GM23338 (cell line): ENCODE measurements at regions not wholly inside any gene's neighbourhood (a gene's known extent, or its start where the extent isn't known, plus 50 kb on each side); places are given as distances from the start of the nearest gene placed in this dataset.

Experiments
- ATAC-seq: fragments of 200-7000 bp; cut with Tn5 transposase; 3 replicates; pipeline ENCODE4 v1.9.1; 2020
- DNase-seq: peaks from one replicate; pipeline ENCODE4 v3.0.0-alpha.2; 2015; ENCODE audit warnings: low spot score
- H2AFZ ChIP-seq: fragments of 200-600 bp; sonication (generic); 2 replicates; pipeline ENCODE4 v1.8.0; 2016; ENCODE audit warnings: antibody characterized with exemption, mild to moderate bottlenecking, moderate library complexity
- H3F3A ChIP-seq: fragments of 200-600 bp; sonication (generic); replicated peaks from 2 replicates; pipeline ENCODE4 v1.8.0; 2017; ENCODE audit warnings: antibody characterized with exemption, mixed run types, low read depth
- H3K27ac ChIP-seq: fragments of 200-600 bp; sonication (generic); 2 replicates; pipeline ENCODE4 v1.6.1; 2016; ENCODE audit warnings: low read depth
- H3K27me3 ChIP-seq: fragments of 200-600 bp; sonication (generic); 2 replicates; pipeline ENCODE4 v1.8.0; 2016; ENCODE audit warnings: mild to moderate bottlenecking, mixed run types, moderate library complexity; ENCODE audit not compliant: insufficient read depth
- H3K36me3 ChIP-seq: fragments of 200-600 bp; sonication (generic); 2 replicates; pipeline ENCODE4 v1.8.0; 2016; ENCODE audit warnings: mild to moderate bottlenecking; ENCODE audit not compliant: insufficient read depth
- H3K4me1 ChIP-seq: fragments of 200-600 bp; sonication (generic); 2 replicates; pipeline ENCODE4 v1.8.0; 2016; ENCODE audit warnings: mild to moderate bottlenecking, moderate library complexity; ENCODE audit not compliant: insufficient read depth
- H3K4me2 ChIP-seq: fragments of 200-600 bp; sonication (generic); 2 replicates; pipeline ENCODE4 v1.7.1; 2017; ENCODE audit warnings: mixed run types
- H3K4me3 ChIP-seq: fragments of 200-600 bp; sonication (generic); 2 replicates; pipeline ENCODE4 v1.6.1; 2016; ENCODE audit warnings: mixed run types
- H3K79me2 ChIP-seq: fragments of 200-600 bp; sonication (generic); replicated peaks from 2 replicates; pipeline ENCODE4 v1.8.0; 2017; ENCODE audit warnings: mild to moderate bottlenecking; ENCODE audit not compliant: insufficient read depth
- H3K9me2 ChIP-seq: fragments of 200-600 bp; sonication (generic); 2 replicates; pipeline ENCODE4 v1.8.0; 2017; ENCODE audit not compliant: insufficient read depth
- H4K20me1 ChIP-seq: fragments of 200-600 bp; sonication (generic); replicated peaks from 2 replicates; pipeline ENCODE4 v1.8.0; 2017; ENCODE audit warnings: mild to moderate bottlenecking; ENCODE audit not compliant: insufficient read depth
- H3K27ac Mint-ChIP-seq: 2 replicates; pipeline ENCODE4 v1.8.0; 2020; ENCODE audit warnings: inconsistent platforms, mild to moderate bottlenecking, moderate library complexity, mixed read lengths
- H3K27me3 Mint-ChIP-seq: 3 replicates; pipeline ENCODE4 v1.8.0; 2022; ENCODE audit warnings: low read depth, mild to moderate bottlenecking, moderate library complexity, mixed read lengths, inconsistent platforms; ENCODE audit not compliant: insufficient read depth, poor library complexity
- H3K36me3 Mint-ChIP-seq: 3 replicates; pipeline ENCODE4 v1.8.0; 2021; ENCODE audit warnings: low read depth, mild to moderate bottlenecking, inconsistent platforms, moderate library complexity, mixed read lengths
- H3K4me1 Mint-ChIP-seq: 3 replicates; pipeline ENCODE4 v1.8.0; 2020; ENCODE audit warnings: mild to moderate bottlenecking, inconsistent platforms, mixed read lengths
- H3K4me3 Mint-ChIP-seq: 3 replicates; pipeline ENCODE4 v1.8.0; 2021; ENCODE audit warnings: moderate library complexity, mild to moderate bottlenecking, inconsistent platforms, mixed read lengths
- H3K9me3 Mint-ChIP-seq: 3 replicates; pipeline ENCODE4 v1.8.0; 2020; ENCODE audit warnings: moderate library complexity, mild to moderate bottlenecking, inconsistent platforms, mixed read lengths
- CREB1 ChIP-seq: fragments of 250-450 bp; sonication (Bioruptor Pico); IDR thresholded peaks from 2 replicates; pipeline ENCODE4 v1.5.0; 2020; ENCODE audit warnings: low read depth, mild to moderate bottlenecking, moderate library complexity
- ETS1 ChIP-seq: IDR thresholded peaks from 2 replicates; pipeline ENCODE4 v1.6.1; 2016; ENCODE audit warnings: antibody characterized with exemption
- EZH2 ChIP-seq: fragments of 200-600 bp; sonication (generic); IDR thresholded peaks from one replicate; pipeline ENCODE4 v1.8.0; 2017; ENCODE audit warnings: antibody characterized with exemption, mild to moderate bottlenecking, low read depth; ENCODE audit not compliant: unreplicated experiment
- EZH2phosphoT487 ChIP-seq: fragments of 200-600 bp; sonication (generic); IDR thresholded peaks from one replicate; pipeline ENCODE4 v1.8.1; 2018; ENCODE audit warnings: antibody characterized with exemption; ENCODE audit not compliant: unreplicated experiment
- JUNB ChIP-seq: IDR thresholded peaks from one replicate; pipeline ENCODE4 v1.6.1; 2016; ENCODE audit warnings: antibody characterized with exemption; ENCODE audit not compliant: unreplicated experiment
- NANOG ChIP-seq: IDR thresholded peaks from 2 replicates; pipeline ENCODE4 v1.6.1; 2016; ENCODE audit warnings: antibody characterized with exemption, borderline replicate concordance
- POLR2AphosphoS5 ChIP-seq: IDR thresholded peaks from 2 replicates; pipeline ENCODE4 v1.6.1; 2016; ENCODE audit warnings: antibody characterized with exemption, low read depth
- REST ChIP-seq: IDR thresholded peaks from one replicate; pipeline ENCODE4 v1.6.1; 2018; ENCODE audit warnings: antibody characterized with exemption; ENCODE audit not compliant: unreplicated experiment
- STAT1 ChIP-seq: IDR thresholded peaks from one replicate; pipeline ENCODE4 v1.6.1; 2016; ENCODE audit warnings: antibody characterized with exemption; ENCODE audit not compliant: unreplicated experiment
- ZNF114 ChIP-seq: fragments of 250-450 bp; sonication (Bioruptor Pico); IDR thresholded peaks from 2 replicates; pipeline ENCODE4 v1.5.0; 2020; ENCODE audit warnings: mild to moderate bottlenecking, moderate library complexity
- ZNF331 ChIP-seq: fragments of 250-450 bp; sonication (Bioruptor Pico); IDR thresholded peaks from 2 replicates; pipeline ENCODE4 v1.5.0; 2020; ENCODE audit warnings: low read depth, mild to moderate bottlenecking, moderate library complexity
- ZNF462 ChIP-seq: fragments of 250-450 bp; sonication (Bioruptor Pico); IDR thresholded peaks from 2 replicates; pipeline ENCODE4 v1.5.0; 2020; ENCODE audit warnings: mild to moderate bottlenecking, moderate library complexity

- TF ChIP-seq REST (no peak), ZNF331 (CRISPR knock-in tag) (no peak)
These were observed 69.3 kb upstream of the HMGB1 start (continued) for GRCh38 chr13:30535046-30535445.

- peaks cover 2% of the 10 kb centered on the region for H3K27me3 Mint-ChIP-seq
- DNase-seq (no peak), ATAC-seq (no peak)
- no peak overlapping the region for H2AFZ ChIP-seq
- H3K36me3 ChIP-seq = no peaks in the 10 kb centered on the region
- H3K4me1 Mint-ChIP-seq = peaks cover 4% of the 10 kb centered on the region; the same call in 1 of the 3 replicates
- H3K9me2 ChIP-seq = no peaks in the 10 kb centered on the region
- H3K27ac ChIP-seq = no peak overlapping the region
- H3K9me3 Mint-ChIP-seq = no peaks in the 10 kb centered on the region; the same call in 2 of the 3 replicates
- H3K4me3 Mint-ChIP-seq = no peak overlapping the region
- H4K20me1 ChIP-seq = no peaks in the 10 kb centered on the region
- H3K27me3 ChIP-seq = no peaks in the 10 kb centered on the region
- no peak overlapping the region for H3K4me2 ChIP-seq
- no peak overlapping the region for H3K27ac Mint-ChIP-seq
- H3K36me3 Mint-ChIP-seq = no peaks in the 10 kb centered on the region
- no peaks in the 10 kb centered on the region for H3K79me2 ChIP-seq
- H3K4me1 ChIP-seq = no peaks in the 10 kb centered on the region
- no peak overlapping the region for H3K4me3 ChIP-seq
- H3F3A ChIP-seq = no peaks in the 10 kb centered on the region
- TF ChIP-seq ZNF114 (CRISPR knock-in tag) (no peak), CREB1 (CRISPR knock-in tag) (no peak), EZH2phosphoT487 (no peak), POLR2AphosphoS5 (no peak), ETS1 (no peak), JUNB (no peak), STAT1 (no peak), REST (no peak), ZNF462 (CRISPR knock-in tag) (no peak), ZNF331 (CRISPR knock-in tag) (no peak), EZH2 (no peak), NANOG (no peak)
These were observed 72.4 kb upstream of the USPL1 start for GRCh38 chr13:30545320-30545719.
